RKO (cell line): ENCODE measurements at regions not wholly inside any gene's neighbourhood (a gene's known extent, or its start where the extent isn't known, plus 50 kb on each side); places are given as distances from the start of the nearest gene placed in this dataset.

Experiments
- DNase-seq: peaks from one replicate; pipeline ENCODE4 v3.0.0-alpha.2; 2016; ENCODE audit warnings: low spot score

- DNase-seq: no peak
Measured at GRCh38 chr2:234632527-234633391, 135.9 kb upstream of the ARL4C start.

GRCh38 chr2:234631646-234632514 lies 135.0 kb upstream of the ARL4C start:
- no peak for DNase-seq

- no peak for DNase-seq
Measured at GRCh38 chr2:234630801-234631261, 133.9 kb upstream of the ARL4C start.

- DNase-seq: no peak
Measured at GRCh38 chr2:234629596-234629995, 132.7 kb upstream of the ARL4C start.

- DNase-seq: no peak
Measured at GRCh38 chr2:234628953-234629352, 132.1 kb upstream of the ARL4C start.

GRCh38 chr2:234627308-234627707 lies 130.4 kb upstream of the ARL4C start:
- no peak for DNase-seq

- DNase-seq: no peak
Measured at GRCh38 chr2:234626566-234627130, 129.8 kb upstream of the ARL4C start.

GRCh38 chr2:234625626-234626250 lies 128.9 kb upstream of the ARL4C start:
- no peak for DNase-seq

- DNase-seq: no peak
Measured at GRCh38 chr2:234623521-234623991, 126.7 kb upstream of the ARL4C start.

GRCh38 chr2:234621120-234621519 lies 124.2 kb upstream of the ARL4C start:
- no peak for DNase-seq

GRCh38 chr2:234620018-234620417 lies 123.1 kb upstream of the ARL4C start:
- DNase-seq: no peak

GRCh38 chr2:234615643-234616356 lies 118.9 kb upstream of the ARL4C start:
- DNase-seq: no peak

GRCh38 chr2:234611209-234611608 lies 114.3 kb upstream of the ARL4C start:
- no peak for DNase-seq

- no peak for DNase-seq
Measured at GRCh38 chr2:234608946-234609345, 112.1 kb upstream of the ARL4C start.

- DNase-seq: no peak
Measured at GRCh38 chr2:234607691-234608090, 110.8 kb upstream of the ARL4C start.

GRCh38 chr2:234606896-234607295 lies 110.0 kb upstream of the ARL4C start:
- no peak for DNase-seq

- no peak for DNase-seq
Measured at GRCh38 chr2:234603619-234604018, 106.7 kb upstream of the ARL4C start.

GRCh38 chr2:234601213-234601612 lies 104.3 kb upstream of the ARL4C start:
- no peak for DNase-seq

GRCh38 chr2:234597576-234597861 lies 100.6 kb upstream of the ARL4C start:
- no peak for DNase-seq

- DNase-seq: no peak
Measured at GRCh38 chr2:234596696-234597575, 100.1 kb upstream of the ARL4C start.

- DNase-seq: no peak
Measured at GRCh38 chr2:234595829-234596228, 98.9 kb upstream of the ARL4C start.
